ENCODE measurements at regions not wholly inside any gene's neighbourhood (a gene's known extent, or its start where the extent isn't known, plus 50 kb on each side); places are given as distances from the start of the nearest gene placed in this dataset.
"Not testable (repeated sequence)": the region's sequence is repeated elsewhere in the genome, so short reads cannot be mapped to it uniquely, and the experiment has no call there.

GRCh38 chr3:181925841-181926240, 214.1 kb downstream of the SOX2 start:
- TF ChIP-seq CTCF, POLR2A (IDR thresholded peaks at IDR 0.05): not testable (repeated sequence)

All from testis (tissue), 2 donors.